Ovary (tissue), 3 donors: ENCODE measurements at regions not wholly inside any gene's neighbourhood (a gene's known extent, or its start where the extent isn't known, plus 50 kb on each side); places are given as distances from the start of the nearest gene placed in this dataset.

Source experiments
- EP300 ChIP-seq: sonication (generic); formaldehyde crosslinking; IDR thresholded peaks from one replicate; pipeline ENCODE4 v1.6.1; 2017; ENCODE audit warnings: antibody characterized with exemption
- POLR2A ChIP-seq: fragments of 450-650 bp; IDR thresholded peaks from one replicate; pipeline ENCODE4 v1.6.1; 2017; ENCODE audit warnings: antibody characterized with exemption, mild to moderate bottlenecking, moderate library complexity
- TF ChIP-seq, protein P1 (sequence below), 3 donors: fragments of 450-650 bp in 2 of 3; fragments of 200-600 bp in 1 of 3; IDR thresholded peaks; one replicate each; pipeline versions ENCODE4 v1.5.1 to v1.8.0; 2016 to 2022; ENCODE audit warnings: antibody characterized with exemption in 3 of 3, mild to moderate bottlenecking in 1 of 3
- donor health status: DM: no; HTN: no; CAD: no.

DNA sequence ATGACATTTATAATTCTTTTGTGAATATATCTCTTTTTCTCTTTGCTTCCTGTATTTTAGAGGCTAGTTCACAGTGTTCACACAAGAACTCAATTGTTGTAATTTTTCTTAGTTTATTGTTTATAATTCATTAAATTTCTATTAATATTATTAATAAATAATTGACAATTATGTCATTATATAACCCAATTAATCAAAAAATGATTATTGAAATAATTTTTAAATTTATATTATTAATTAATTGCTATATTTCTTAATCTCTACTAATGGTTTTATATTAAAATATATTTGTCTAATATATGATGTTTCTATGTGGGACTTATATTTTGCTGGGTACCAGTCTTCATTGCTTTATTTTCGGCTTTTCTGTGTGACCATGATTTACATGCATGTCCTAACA, 618.4 kb downstream of the CDH9 start:
- TF ChIP-seq, protein P1, sequence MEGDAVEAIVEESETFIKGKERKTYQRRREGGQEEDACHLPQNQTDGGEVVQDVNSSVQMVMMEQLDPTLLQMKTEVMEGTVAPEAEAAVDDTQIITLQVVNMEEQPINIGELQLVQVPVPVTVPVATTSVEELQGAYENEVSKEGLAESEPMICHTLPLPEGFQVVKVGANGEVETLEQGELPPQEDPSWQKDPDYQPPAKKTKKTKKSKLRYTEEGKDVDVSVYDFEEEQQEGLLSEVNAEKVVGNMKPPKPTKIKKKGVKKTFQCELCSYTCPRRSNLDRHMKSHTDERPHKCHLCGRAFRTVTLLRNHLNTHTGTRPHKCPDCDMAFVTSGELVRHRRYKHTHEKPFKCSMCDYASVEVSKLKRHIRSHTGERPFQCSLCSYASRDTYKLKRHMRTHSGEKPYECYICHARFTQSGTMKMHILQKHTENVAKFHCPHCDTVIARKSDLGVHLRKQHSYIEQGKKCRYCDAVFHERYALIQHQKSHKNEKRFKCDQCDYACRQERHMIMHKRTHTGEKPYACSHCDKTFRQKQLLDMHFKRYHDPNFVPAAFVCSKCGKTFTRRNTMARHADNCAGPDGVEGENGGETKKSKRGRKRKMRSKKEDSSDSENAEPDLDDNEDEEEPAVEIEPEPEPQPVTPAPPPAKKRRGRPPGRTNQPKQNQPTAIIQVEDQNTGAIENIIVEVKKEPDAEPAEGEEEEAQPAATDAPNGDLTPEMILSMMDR (IDR thresholded peaks at IDR 0.05), result no peak
- no peak for TF ChIP-seq POLR2A
- TF ChIP-seq EP300, result no peak
